ENCODE measurements at regions not wholly inside any gene's neighbourhood (a gene's known extent, or its start where the extent isn't known, plus 50 kb on each side); places are given as distances from the start of the nearest gene placed in this dataset.

DNA sequence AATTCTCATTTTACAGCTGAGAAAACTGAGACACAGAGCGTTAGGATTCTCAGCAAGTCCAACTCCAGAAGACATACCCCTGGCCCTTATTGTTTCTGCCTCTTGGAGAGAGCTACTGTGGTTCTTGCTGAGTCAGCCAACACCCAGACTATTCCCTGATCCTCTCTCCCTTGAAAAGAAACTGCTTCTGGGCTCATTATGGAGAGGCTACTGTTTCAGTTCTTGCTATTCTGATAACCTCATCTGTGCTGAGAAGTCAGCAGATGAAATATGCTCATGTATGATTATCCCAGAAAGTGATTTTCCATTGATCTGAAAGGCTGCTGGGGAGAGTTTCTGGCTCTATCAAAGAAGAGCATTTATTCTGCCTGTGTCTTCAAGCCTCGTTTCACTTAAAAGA lies 455.6 kb upstream of the COBL start:
- no peaks in the 10 kb centered on the region for H3K36me3 ChIP-seq (ENCODE audit: control insufficient read depth in 2 of 2, insufficient read depth in 1 of 2, low read length in 2 of 2)
- ChIA-PET POLR2A (no interaction called here), CTCF (no interaction called here)
- no peak overlapping the region for H3K4me3 ChIP-seq (ENCODE audit: low read depth, low read length)
- no peaks in the 10 kb centered on the region for H3K4me1 ChIP-seq (ENCODE audit: control insufficient read depth, insufficient read depth, low read length)
- H3K9me3 ChIP-seq (ENCODE audit: control insufficient read depth, insufficient read depth, low read depth, low read length) = no peaks in the 10 kb centered on the region
- no peak overlapping the region for H3K27ac ChIP-seq (ENCODE audit: extremely low read depth, low read depth, low read length)
- TF ChIP-seq SP7 (tag by site-specific recombination; IDR thresholded peaks at IDR 0.05) = no peak
- no peak for TF ChIP-seq ZNF133 (tag by site-specific recombination; IDR thresholded peaks at IDR 0.05)
- no peak for TF ChIP-seq ZNF548 (tag by site-specific recombination; IDR thresholded peaks at IDR 0.05)
- no peak for TF ChIP-seq ZNF785 (tag by site-specific recombination; IDR thresholded peaks at IDR 0.05)
- no peak for TF ChIP-seq TCF7L2 (IDR thresholded peaks at IDR 0.05; ENCODE audit: borderline replicate concordance, low read depth, low read length)
- TF ChIP-seq YY2 (tag by site-specific recombination; IDR thresholded peaks at IDR 0.05) = no peak
- TF ChIP-seq ZBTB1 (tag by site-specific recombination; IDR thresholded peaks at IDR 0.05) = no peak
- no peak for TF ChIP-seq GLI2 (tag by site-specific recombination; IDR thresholded peaks at IDR 0.05; ENCODE audit: borderline replicate concordance, low read depth)
- TF ChIP-seq ZNF473 (tag by site-specific recombination; IDR thresholded peaks at IDR 0.05) = no peak
- no peak for TF ChIP-seq ZNF501 (tag by site-specific recombination; IDR thresholded peaks at IDR 0.05)
- TF ChIP-seq ZNF221 (tag by site-specific recombination; IDR thresholded peaks at IDR 0.05; ENCODE audit: borderline replicate concordance) = no peak
- TF ChIP-seq OVOL3 (tag by site-specific recombination; IDR thresholded peaks at IDR 0.05) = no peak
- TF ChIP-seq, protein P1, sequence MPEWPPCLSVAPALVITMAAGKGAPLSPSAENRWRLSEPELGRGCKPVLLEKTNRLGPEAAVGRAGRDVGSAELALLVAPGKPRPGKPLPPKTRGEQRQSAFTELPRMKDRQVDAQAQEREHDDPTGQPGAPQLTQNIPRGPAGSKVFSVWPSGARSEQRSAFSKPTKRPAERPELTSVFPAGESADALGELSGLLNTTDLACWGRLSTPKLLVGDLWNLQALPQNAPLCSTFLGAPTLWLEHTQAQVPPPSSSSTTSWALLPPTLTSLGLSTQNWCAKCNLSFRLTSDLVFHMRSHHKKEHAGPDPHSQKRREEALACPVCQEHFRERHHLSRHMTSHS (tag by site-specific recombination; IDR thresholded peaks at IDR 0.05) = no peak
- TF ChIP-seq ZBTB10 (tag by site-specific recombination; IDR thresholded peaks at IDR 0.05) = no peak

DNA sequence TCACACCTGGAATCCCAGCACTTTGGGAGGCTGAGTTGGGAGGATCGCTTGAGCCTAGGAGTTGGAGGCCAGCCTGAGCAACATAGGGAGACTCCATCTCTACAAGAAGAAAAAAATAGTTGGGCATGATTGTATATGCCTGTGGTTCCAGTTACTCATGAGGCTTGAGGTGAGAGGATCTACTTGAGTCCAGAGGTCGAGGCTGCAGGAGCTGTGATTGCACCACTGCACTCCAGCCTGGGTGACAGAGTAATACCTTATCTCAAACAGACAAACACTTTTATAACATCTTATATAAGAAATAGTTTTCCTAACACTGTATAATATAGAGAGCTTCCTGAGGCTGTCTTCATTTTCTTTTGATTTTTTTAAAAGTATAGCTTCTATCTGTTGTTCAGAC lies 448.4 kb upstream of the COBL start:
- H3K9me3 ChIP-seq (ENCODE audit: control insufficient read depth, insufficient read depth, low read depth, low read length) = no peaks in the 10 kb centered on the region
- POLR2A ChIA-PET = no interaction called here
- TF ChIP-seq, protein P2, sequence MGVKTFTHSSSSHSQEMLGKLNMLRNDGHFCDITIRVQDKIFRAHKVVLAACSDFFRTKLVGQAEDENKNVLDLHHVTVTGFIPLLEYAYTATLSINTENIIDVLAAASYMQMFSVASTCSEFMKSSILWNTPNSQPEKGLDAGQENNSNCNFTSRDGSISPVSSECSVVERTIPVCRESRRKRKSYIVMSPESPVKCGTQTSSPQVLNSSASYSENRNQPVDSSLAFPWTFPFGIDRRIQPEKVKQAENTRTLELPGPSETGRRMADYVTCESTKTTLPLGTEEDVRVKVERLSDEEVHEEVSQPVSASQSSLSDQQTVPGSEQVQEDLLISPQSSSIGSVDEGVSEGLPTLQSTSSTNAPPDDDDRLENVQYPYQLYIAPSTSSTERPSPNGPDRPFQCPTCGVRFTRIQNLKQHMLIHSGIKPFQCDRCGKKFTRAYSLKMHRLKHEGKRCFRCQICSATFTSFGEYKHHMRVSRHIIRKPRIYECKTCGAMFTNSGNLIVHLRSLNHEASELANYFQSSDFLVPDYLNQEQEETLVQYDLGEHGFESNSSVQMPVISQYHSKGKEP (tag by site-specific recombination; IDR thresholded peaks at IDR 0.05) = no peak
- TF ChIP-seq ZNF266 (tag by site-specific recombination; IDR thresholded peaks at IDR 0.05; ENCODE audit: low read depth) = no peak
- H3K27ac ChIP-seq (ENCODE audit: extremely low read depth, low read depth, low read length) = no peak overlapping the region
- CTCF ChIA-PET = no interaction called here
- no peak overlapping the region for H3K4me3 ChIP-seq (ENCODE audit: low read depth, low read length)
- no peaks in the 10 kb centered on the region for H3K36me3 ChIP-seq (ENCODE audit: control insufficient read depth in 2 of 2, insufficient read depth in 1 of 2, low read length in 2 of 2)
- no peaks in the 10 kb centered on the region for H3K4me1 ChIP-seq (ENCODE audit: control insufficient read depth, insufficient read depth, low read length)

GRCh38 chr7:51759985-51760384 lies 443.4 kb upstream of the COBL start:
- ChIA-PET POLR2A (no interaction called here), CTCF (interaction anchor here (0.6 kb wide), 1 partner anchor 13 kb away, joined by 4 read pairs; no protein-coding TSS in a partner anchor)
- H3K4me3 ChIP-seq (ENCODE audit: low read depth, low read length) = no peak overlapping the region
- TF ChIP-seq GLIS1 (tag by site-specific recombination; IDR thresholded peaks at IDR 0.05) (no peak), ZNF768 (tag by site-specific recombination; IDR thresholded peaks at IDR 0.05) (no peak), FEZF1 (tag by site-specific recombination; IDR thresholded peaks at IDR 0.05) (no peak), ZNF791 (tag by site-specific recombination; IDR thresholded peaks at IDR 0.05) (no peak)
- H3K27ac ChIP-seq (ENCODE audit: extremely low read depth, low read depth, low read length) = no peak overlapping the region
- no peaks in the 10 kb centered on the region for H3K36me3 ChIP-seq (ENCODE audit: control insufficient read depth in 2 of 2, insufficient read depth in 1 of 2, low read length in 2 of 2)
- H3K9me3 ChIP-seq (ENCODE audit: control insufficient read depth, insufficient read depth, low read depth, low read length) = no peaks in the 10 kb centered on the region
- no peaks in the 10 kb centered on the region for H3K4me1 ChIP-seq (ENCODE audit: control insufficient read depth, insufficient read depth, low read length)

Measured in HEK293 (cell line).